ENCODE measurements at regions not wholly inside any gene's neighbourhood (a gene's known extent, or its start where the extent isn't known, plus 50 kb on each side); places are given as distances from the start of the nearest gene placed in this dataset.

DNA sequence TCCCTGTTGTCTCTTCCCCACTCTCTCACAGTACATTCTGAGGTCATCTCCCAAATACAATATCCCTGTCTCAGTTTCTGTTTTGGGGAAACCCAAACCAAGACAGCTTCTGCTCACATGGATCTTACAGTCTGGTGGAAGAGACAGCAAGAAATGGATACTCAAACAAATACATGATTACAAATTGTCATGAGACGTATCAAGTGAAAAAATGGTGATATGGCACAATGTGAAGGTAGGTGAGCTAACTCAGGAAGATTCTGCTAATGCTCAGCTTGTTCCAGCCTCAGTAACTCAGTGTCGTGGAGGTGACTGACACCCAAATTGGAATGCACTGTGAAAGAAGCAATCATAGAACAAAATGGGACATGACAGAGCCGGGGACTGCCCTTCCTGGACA, 68.3 kb downstream of the CHST1 start:
- no peak for DNase-seq
- no peak overlapping the region for H3K4me3 ChIP-seq
- H3K4me1 ChIP-seq = no peaks in the 10 kb centered on the region
- intact Hi-C loops (cut with DNase I; ENCODE audit: low total_unique reads) (no loop called here), in situ Hi-C loops (cut with MboI; ENCODE audit: low pct_ligation_motif_present in 1 of 4, low pct_unique_long_range_greater_than_20kb in 1 of 4, low sequenced_read_pairs in 3 of 4) (no loop called here)
- WGBS, 2 donors (ENCODE audit: low coverage in 1 of 2) = 56 to 58% methylated on average over 2 to 3 of the region's 3 CpGs
- H3K36me3 ChIP-seq = no peaks in the 10 kb centered on the region
- H3K27me3 ChIP-seq = no peaks in the 10 kb centered on the region
- TF ChIP-seq POLR2A (IDR thresholded peaks at IDR 0.05) (no peak), POLR2AphosphoS5 (IDR thresholded peaks at IDR 0.05) (no peak), EP300 (IDR thresholded peaks at IDR 0.05; ENCODE audit: low read depth) (no peak)
- TF ChIP-seq, protein P1, sequence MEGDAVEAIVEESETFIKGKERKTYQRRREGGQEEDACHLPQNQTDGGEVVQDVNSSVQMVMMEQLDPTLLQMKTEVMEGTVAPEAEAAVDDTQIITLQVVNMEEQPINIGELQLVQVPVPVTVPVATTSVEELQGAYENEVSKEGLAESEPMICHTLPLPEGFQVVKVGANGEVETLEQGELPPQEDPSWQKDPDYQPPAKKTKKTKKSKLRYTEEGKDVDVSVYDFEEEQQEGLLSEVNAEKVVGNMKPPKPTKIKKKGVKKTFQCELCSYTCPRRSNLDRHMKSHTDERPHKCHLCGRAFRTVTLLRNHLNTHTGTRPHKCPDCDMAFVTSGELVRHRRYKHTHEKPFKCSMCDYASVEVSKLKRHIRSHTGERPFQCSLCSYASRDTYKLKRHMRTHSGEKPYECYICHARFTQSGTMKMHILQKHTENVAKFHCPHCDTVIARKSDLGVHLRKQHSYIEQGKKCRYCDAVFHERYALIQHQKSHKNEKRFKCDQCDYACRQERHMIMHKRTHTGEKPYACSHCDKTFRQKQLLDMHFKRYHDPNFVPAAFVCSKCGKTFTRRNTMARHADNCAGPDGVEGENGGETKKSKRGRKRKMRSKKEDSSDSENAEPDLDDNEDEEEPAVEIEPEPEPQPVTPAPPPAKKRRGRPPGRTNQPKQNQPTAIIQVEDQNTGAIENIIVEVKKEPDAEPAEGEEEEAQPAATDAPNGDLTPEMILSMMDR (IDR thresholded peaks at IDR 0.05) = no peak
- no peak overlapping the region for H3K27ac ChIP-seq
- no peaks in the 10 kb centered on the region for H3K9me3 ChIP-seq

DNA sequence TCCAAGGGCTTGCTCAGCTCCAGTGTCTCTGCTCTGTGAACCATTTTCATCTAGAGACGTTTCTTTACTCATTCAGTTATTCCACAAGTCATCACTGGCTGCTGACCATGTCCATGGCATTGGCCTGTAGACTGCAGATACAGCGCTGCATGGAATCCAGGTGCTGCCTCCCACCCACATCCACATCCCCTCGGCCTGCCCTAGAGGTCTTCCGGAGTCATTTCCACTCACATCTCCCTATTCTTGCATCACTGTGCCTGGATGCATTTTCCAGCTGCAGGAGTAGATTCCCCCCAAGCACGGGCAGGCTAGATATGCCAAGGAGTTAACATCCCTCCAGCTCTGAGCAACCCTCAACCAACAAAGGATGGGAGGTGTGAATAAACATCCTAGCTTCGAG, 68.9 kb downstream of the CHST1 start:
- DNase-seq = no peak
- Histone ChIP-seq H3K4me1 (no peaks in the 10 kb centered on the region), H3K9me3 (no peaks in the 10 kb centered on the region), H3K27me3 (no peaks in the 10 kb centered on the region), H3K36me3 (no peaks in the 10 kb centered on the region), H3K4me3 (no peak overlapping the region), H3K27ac (no peak overlapping the region)
- 54 to 67% methylated on average over 4 to 6 of the region's 6 CpGs for whole genome bisulfite sequencing, 2 donors (ENCODE audit: low coverage in 1 of 2)
- in situ Hi-C loops (cut with MboI; ENCODE audit: low pct_ligation_motif_present in 1 of 4, low pct_unique_long_range_greater_than_20kb in 1 of 4, low sequenced_read_pairs in 3 of 4) (no loop called here), intact Hi-C loops (cut with DNase I; ENCODE audit: low total_unique reads) (no loop called here)
- TF ChIP-seq POLR2AphosphoS5 (IDR thresholded peaks at IDR 0.05) (no peak), EP300 (IDR thresholded peaks at IDR 0.05; ENCODE audit: low read depth) (no peak), POLR2A (IDR thresholded peaks at IDR 0.05) (no peak)
- TF ChIP-seq, protein P1 (IDR thresholded peaks at IDR 0.05) = no peak

DNA sequence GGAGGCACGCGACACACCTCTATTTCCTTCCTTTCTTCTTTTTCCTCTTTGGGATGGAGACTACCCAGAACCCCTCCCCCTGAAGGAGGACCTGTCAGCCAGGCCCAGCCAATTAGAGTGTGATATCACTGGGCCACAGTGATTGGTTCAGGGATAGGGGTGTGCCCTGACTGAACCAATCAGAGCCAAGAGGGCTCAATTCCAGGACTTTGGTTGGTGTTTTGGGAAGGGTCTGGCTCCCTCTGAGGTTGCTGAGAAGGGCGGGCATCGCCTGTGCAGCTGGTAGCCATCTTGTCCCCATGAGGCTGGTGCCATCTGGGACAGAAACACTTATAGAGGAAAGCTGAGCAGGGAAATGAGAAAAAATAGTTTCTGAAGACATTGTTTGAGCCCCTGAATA, 71.4 kb downstream of the CHST1 start:
- Histone ChIP-seq H3K36me3 (no peaks in the 10 kb centered on the region), H3K4me1 (no peaks in the 10 kb centered on the region), H3K4me3 (no peak overlapping the region), H3K27ac (no peak overlapping the region), H3K27me3 (no peaks in the 10 kb centered on the region), H3K9me3 (no peaks in the 10 kb centered on the region)
- intact Hi-C loops (cut with DNase I; ENCODE audit: low total_unique reads) (no loop called here), in situ Hi-C loops (cut with MboI; ENCODE audit: low pct_ligation_motif_present in 1 of 4, low pct_unique_long_range_greater_than_20kb in 1 of 4, low sequenced_read_pairs in 3 of 4) (no loop called here)
- TF ChIP-seq, protein P1 (IDR thresholded peaks at IDR 0.05) = no peak
- no peak for DNase-seq
- WGBS, 2 donors (ENCODE audit: low coverage in 1 of 2) = 88% methylated on average over 4 of the region's 4 CpGs; no CpG with 5 or more reads in 1 of the 2 donors

DNA sequence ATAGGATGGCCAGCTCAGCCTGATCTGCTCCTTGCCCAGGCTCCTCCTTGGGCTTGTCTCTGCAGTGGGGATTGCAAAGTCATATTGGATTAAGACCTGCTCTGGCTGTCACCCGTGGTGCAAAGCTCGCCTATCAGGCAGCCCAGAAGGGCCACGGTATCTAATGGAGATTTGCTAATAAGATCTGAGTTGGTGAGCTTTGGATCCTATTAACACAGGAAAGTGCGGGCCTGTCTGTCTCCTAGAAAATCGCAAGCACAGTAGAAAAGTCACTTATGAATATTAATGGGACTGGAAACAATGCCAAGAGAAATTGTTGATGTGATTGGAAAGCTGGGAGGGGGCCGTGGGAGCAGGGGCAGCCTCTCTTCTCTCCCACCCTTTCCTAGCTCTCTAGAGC, 72.8 kb downstream of the CHST1 start:
- in situ Hi-C loops (cut with MboI; ENCODE audit: low pct_ligation_motif_present in 1 of 4, low pct_unique_long_range_greater_than_20kb in 1 of 4, low sequenced_read_pairs in 3 of 4) = no loop called here
- Histone ChIP-seq H3K36me3 (no peaks in the 10 kb centered on the region), H3K4me3 (no peak overlapping the region), H3K9me3 (no peaks in the 10 kb centered on the region), H3K4me1 (no peaks in the 10 kb centered on the region), H3K27ac (no peak overlapping the region), H3K27me3 (no peaks in the 10 kb centered on the region)
- no peak for DNase-seq
- 66 to 83% methylated on average over 2 to 6 of the region's 6 CpGs for WGBS, 2 donors (ENCODE audit: low coverage in 1 of 2)
- no peak for TF ChIP-seq POLR2AphosphoS5 (IDR thresholded peaks at IDR 0.05)
- TF ChIP-seq POLR2A (IDR thresholded peaks at IDR 0.05) = no peak
- no peak for TF ChIP-seq EP300 (IDR thresholded peaks at IDR 0.05; ENCODE audit: low read depth)
- TF ChIP-seq, protein P1 (IDR thresholded peaks at IDR 0.05) = no peak
- intact Hi-C loops (cut with DNase I; ENCODE audit: low total_unique reads) = no loop called here
